T-helper 17 cell (primary cell): ENCODE measurements at regions not wholly inside any gene's neighbourhood (a gene's known extent, or its start where the extent isn't known, plus 50 kb on each side); places are given as distances from the start of the nearest gene placed in this dataset.

Source experiments
- ATAC-seq: fragments of 150-1000 bp; cut with Tn5 transposase; 2 replicates; pipeline ENCODE4 v1.10.0; 2021; ENCODE audit warnings: mild to moderate bottlenecking, moderate library complexity
- DNase-seq, 3 donors: peaks; one replicate each; pipeline versions ENCODE4 v3.0.0 to v3.0.0-alpha.2; 2020 to 2021
- H3K9me3 ChIP-seq: one replicate; pipeline ENCODE4 v1.7.0; 2013; ENCODE audit warnings: low read length, mild to moderate bottlenecking; ENCODE audit not compliant: control insufficient read depth, poor library complexity, severe bottlenecking
- H3K27ac Mint-ChIP-seq: one replicate; pipeline ENCODE4 v1.8.0; 2022; ENCODE audit warnings: mild to moderate bottlenecking, moderate library complexity, mixed read lengths
- H3K27me3 Mint-ChIP-seq: one replicate; pipeline ENCODE4 v1.8.0; 2022; ENCODE audit warnings: mixed read lengths
- H3K36me3 Mint-ChIP-seq: one replicate; pipeline ENCODE4 v1.8.0; 2022; ENCODE audit warnings: low read depth, mixed read lengths
- H3K4me1 Mint-ChIP-seq: one replicate; pipeline ENCODE4 v1.8.0; 2022; ENCODE audit warnings: mild to moderate bottlenecking, mixed read lengths
- H3K4me3 Mint-ChIP-seq: one replicate; pipeline ENCODE4 v1.8.0; 2022; ENCODE audit warnings: mild to moderate bottlenecking, moderate library complexity, mixed read lengths

- Mint-ChIP-seq H3K4me1 (peaks cover 3% of the 10 kb centered on the region), H3K27me3 (peaks cover 86% of the 10 kb centered on the region), H3K27ac (no peak overlapping the region), H3K36me3 (no peaks in the 10 kb centered on the region), H3K4me3 (peak overlapping the region; percentile 74)
- H3K9me3 ChIP-seq, result no peaks in the 10 kb centered on the region
- DNase-seq (no peak), ATAC-seq (no peak)
Observed at GRCh38 chr14:54220071-54220703, 176.6 kb upstream of the CDKN3 start.

GRCh38 chr14:54220704-54221431 lies 175.9 kb upstream of the CDKN3 start:
- no peaks in the 10 kb centered on the region for H3K9me3 ChIP-seq
- no peak for ATAC-seq
- Mint-ChIP-seq H3K4me3 (no peak overlapping the region), H3K4me1 (peaks cover 3% of the 10 kb centered on the region), H3K36me3 (no peaks in the 10 kb centered on the region), H3K27ac (no peak overlapping the region), H3K27me3 (peaks cover 86% of the 10 kb centered on the region)
- no peak for DNase-seq

DNA sequence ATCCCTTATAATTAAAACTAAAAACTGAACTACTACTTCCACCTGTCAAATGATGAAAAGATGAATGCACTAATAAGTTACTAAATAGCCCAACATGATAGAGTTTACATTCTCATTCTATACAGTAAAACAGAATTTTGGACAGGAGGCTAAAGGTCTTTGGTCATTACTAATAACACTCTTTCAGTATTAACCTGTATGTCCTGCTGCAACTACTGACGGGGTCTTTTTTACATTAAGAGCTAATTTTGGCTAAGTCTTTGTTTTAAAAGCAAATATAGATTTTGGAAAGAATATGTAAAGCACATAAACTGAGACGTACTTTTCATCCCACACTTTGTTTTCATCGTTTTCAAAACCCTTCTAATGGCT lies 175.4 kb upstream of the CDKN3 start:
- no peaks in the 10 kb centered on the region for H3K9me3 ChIP-seq
- H3K36me3 Mint-ChIP-seq, result no peaks in the 10 kb centered on the region
- peaks cover 3% of the 10 kb centered on the region for H3K4me1 Mint-ChIP-seq
- DNase-seq (no peak), ATAC-seq (no peak)
- H3K4me3 Mint-ChIP-seq, result no peak overlapping the region
- no peak overlapping the region for H3K27ac Mint-ChIP-seq
- peaks cover 87% of the 10 kb centered on the region for H3K27me3 Mint-ChIP-seq

GRCh38 chr14:54221971-54222370 lies 174.8 kb upstream of the CDKN3 start:
- no peaks in the 10 kb centered on the region for H3K36me3 Mint-ChIP-seq
- no peak for DNase-seq
- peaks cover 3% of the 10 kb centered on the region for H3K4me1 Mint-ChIP-seq
- ATAC-seq, result no peak
- H3K9me3 ChIP-seq, result no peaks in the 10 kb centered on the region
- peaks cover 82% of the 10 kb centered on the region for H3K27me3 Mint-ChIP-seq
- no peak overlapping the region for H3K4me3 Mint-ChIP-seq
- H3K27ac Mint-ChIP-seq, result no peak overlapping the region

- DNase-seq (no peak), ATAC-seq (no peak)
- Mint-ChIP-seq H3K36me3 (no peaks in the 10 kb centered on the region), H3K4me3 (no peak overlapping the region), H3K27ac (no peak overlapping the region), H3K27me3 (peaks cover 69% of the 10 kb centered on the region), H3K4me1 (peaks cover 3% of the 10 kb centered on the region)
- no peaks in the 10 kb centered on the region for H3K9me3 ChIP-seq
Observed at GRCh38 chr14:54223831-54224402, 172.9 kb upstream of the CDKN3 start.

GRCh38 chr14:54225457-54226060 lies 171.2 kb upstream of the CDKN3 start:
- H3K4me3 Mint-ChIP-seq, result no peak overlapping the region
- no peak overlapping the region for H3K27ac Mint-ChIP-seq
- peaks cover 69% of the 10 kb centered on the region for H3K27me3 Mint-ChIP-seq
- DNase-seq (no peak), ATAC-seq (no peak)
- H3K4me1 Mint-ChIP-seq, result no peaks in the 10 kb centered on the region
- H3K9me3 ChIP-seq, result no peaks in the 10 kb centered on the region
- no peaks in the 10 kb centered on the region for H3K36me3 Mint-ChIP-seq

DNA sequence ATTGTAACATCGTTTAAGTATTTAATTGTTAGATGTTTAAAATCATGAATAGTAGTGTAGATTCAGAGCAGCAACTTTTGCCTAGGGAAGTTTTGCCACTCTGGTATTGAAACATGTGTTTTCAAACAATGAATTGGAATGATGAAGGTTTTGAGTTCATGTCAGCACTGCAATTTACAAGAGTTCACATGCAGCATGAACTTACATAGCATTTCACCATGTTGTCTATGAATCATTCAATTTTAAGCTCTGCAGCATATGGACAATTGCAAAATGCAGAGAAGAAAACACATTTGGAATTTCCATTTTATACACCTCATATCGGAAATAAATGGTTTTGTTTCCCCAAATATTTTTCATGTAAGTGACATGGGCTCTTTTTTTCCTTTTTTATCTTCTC lies 170.7 kb upstream of the CDKN3 start:
- no peak for DNase-seq
- Mint-ChIP-seq H3K4me1 (no peaks in the 10 kb centered on the region), H3K27ac (no peak overlapping the region), H3K4me3 (no peak overlapping the region), H3K36me3 (no peaks in the 10 kb centered on the region), H3K27me3 (peaks cover 69% of the 10 kb centered on the region)
- H3K9me3 ChIP-seq, result no peaks in the 10 kb centered on the region
- ATAC-seq, result no peak

GRCh38 chr14:54226558-54226957 lies 170.2 kb upstream of the CDKN3 start:
- Mint-ChIP-seq H3K27ac (no peak overlapping the region), H3K4me1 (no peaks in the 10 kb centered on the region), H3K27me3 (peaks cover 68% of the 10 kb centered on the region), H3K4me3 (peak overlapping the region; percentile 45), H3K36me3 (no peaks in the 10 kb centered on the region)
- no peak for DNase-seq
- no peak for ATAC-seq
- no peaks in the 10 kb centered on the region for H3K9me3 ChIP-seq

DNA sequence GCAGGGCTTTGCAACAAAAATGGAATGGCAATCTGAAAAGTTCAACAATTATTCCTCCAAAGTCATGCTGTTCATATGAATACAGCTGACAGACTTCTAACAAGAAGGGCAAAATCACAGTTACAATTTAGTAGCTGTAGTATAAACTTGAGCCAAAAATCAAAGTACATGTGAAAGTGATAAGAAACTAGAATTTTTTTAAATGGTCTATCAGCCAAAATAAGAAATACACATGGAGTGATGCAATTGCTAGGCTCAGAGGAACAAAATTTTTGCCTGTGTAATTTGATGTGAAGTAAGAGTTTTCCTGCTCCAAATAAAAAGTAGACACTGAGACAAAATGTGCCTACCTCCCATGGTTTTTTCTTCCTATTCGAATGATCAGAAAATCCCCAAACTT lies 167.7 kb upstream of the CDKN3 start:
- DNase-seq, result no peak
- no peaks in the 10 kb centered on the region for H3K4me1 Mint-ChIP-seq
- no peak overlapping the region for H3K27ac Mint-ChIP-seq
- H3K27me3 Mint-ChIP-seq, result peaks cover 54% of the 10 kb centered on the region
- no peak overlapping the region for H3K4me3 Mint-ChIP-seq
- H3K9me3 ChIP-seq, result no peaks in the 10 kb centered on the region
- H3K36me3 Mint-ChIP-seq, result no peaks in the 10 kb centered on the region
- ATAC-seq, result no peak

DNA sequence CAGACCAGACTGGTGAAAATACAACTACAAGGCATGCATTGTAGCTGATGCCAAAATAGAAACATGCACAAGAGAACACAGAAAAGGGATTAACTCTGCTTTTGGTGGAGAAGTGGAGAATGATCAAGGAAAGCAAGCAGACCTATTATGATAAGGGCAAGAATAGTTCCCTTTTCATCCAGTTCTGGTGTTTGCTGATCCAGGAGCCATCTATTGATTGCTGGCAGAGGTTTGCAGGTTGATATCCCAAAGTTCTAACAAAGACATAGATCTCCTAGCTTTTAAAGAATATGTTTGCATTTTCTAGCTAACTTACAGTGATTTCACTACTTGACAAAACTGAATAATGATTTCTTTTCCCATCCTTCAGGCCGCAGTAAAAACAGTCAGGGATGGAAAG lies 166.2 kb upstream of the CDKN3 start:
- no peaks in the 10 kb centered on the region for H3K9me3 ChIP-seq
- no peak overlapping the region for H3K4me3 Mint-ChIP-seq
- DNase-seq (no peak), ATAC-seq (no peak)
- peaks cover 47% of the 10 kb centered on the region for H3K27me3 Mint-ChIP-seq
- H3K27ac Mint-ChIP-seq, result no peak overlapping the region
- H3K4me1 Mint-ChIP-seq, result no peaks in the 10 kb centered on the region
- no peaks in the 10 kb centered on the region for H3K36me3 Mint-ChIP-seq

GRCh38 chr14:54232735-54233134 lies 164.1 kb upstream of the CDKN3 start:
- H3K9me3 ChIP-seq, result no peaks in the 10 kb centered on the region
- Mint-ChIP-seq H3K27ac (no peak overlapping the region), H3K4me1 (no peaks in the 10 kb centered on the region), H3K27me3 (peaks cover 42% of the 10 kb centered on the region), H3K4me3 (no peak overlapping the region), H3K36me3 (no peaks in the 10 kb centered on the region)
- ATAC-seq (no peak), DNase-seq (no peak)

DNA sequence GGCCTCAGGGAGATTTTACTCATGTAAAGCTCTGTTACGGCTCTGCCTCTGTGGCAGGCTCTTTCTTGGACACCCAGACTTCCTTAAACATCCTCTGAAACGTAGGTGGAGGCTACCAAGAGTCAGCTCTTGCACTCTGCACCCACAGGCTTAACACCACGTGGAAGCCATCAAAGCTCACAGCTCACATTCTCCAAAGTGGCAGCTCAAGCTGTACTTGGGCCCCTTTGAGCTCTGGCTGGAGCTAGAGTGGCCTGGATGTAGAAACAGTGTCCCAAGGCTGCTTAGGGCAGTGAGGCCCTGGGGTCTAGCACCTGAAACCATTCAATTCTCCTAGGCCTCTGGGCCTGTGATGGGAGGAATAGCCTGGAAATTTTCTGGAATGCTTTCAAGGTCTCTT lies 155.3 kb upstream of the CDKN3 start:
- H3K4me3 Mint-ChIP-seq, result no peak overlapping the region
- no peaks in the 10 kb centered on the region for H3K9me3 ChIP-seq
- peaks cover 5% of the 10 kb centered on the region for H3K27me3 Mint-ChIP-seq
- no peaks in the 10 kb centered on the region for H3K36me3 Mint-ChIP-seq
- H3K27ac Mint-ChIP-seq, result no peak overlapping the region
- no peaks in the 10 kb centered on the region for H3K4me1 Mint-ChIP-seq
- ATAC-seq (no peak), DNase-seq (no peak)

GRCh38 chr14:54251356-54251755 lies 145.5 kb upstream of the CDKN3 start:
- H3K9me3 ChIP-seq, result no peaks in the 10 kb centered on the region
- no peak overlapping the region for H3K27ac Mint-ChIP-seq
- ATAC-seq (no peak), DNase-seq (no peak)
- H3K4me1 Mint-ChIP-seq, result no peaks in the 10 kb centered on the region
- peaks cover 63% of the 10 kb centered on the region for H3K27me3 Mint-ChIP-seq
- H3K4me3 Mint-ChIP-seq, result no peak overlapping the region
- no peaks in the 10 kb centered on the region for H3K36me3 Mint-ChIP-seq
